ENCODE measurements at regions not wholly inside any gene's neighbourhood (a gene's known extent, or its start where the extent isn't known, plus 50 kb on each side); places are given as distances from the start of the nearest gene placed in this dataset.

DNA sequence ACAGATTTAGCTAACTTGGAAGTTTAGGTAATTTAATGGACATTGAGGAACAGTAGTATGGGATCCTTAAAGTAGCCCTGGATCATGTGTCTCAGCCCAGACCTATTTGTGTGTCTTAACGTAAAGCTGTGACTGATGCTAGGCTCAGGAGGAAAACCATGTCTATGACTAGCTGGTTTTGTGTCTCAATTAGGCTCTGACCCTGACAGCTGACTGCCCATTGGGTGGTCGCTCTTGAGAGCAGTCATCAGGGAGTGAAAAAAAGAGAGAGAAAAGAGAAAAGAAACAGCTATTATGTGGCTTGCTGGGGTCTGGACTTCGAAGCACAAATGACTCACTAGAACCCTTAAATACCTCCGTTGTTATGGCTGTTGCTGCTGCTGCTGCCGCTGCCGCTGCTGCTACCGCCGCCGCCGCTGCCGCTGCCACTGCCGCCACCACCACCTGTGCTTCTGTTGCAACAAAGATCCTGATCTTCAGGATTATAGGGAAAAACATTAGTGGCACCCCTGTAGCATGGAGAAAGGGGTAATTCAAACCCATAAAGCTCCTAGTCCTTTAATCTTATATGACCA, 70.7 kb downstream of the GSPT2 start:
- Histone ChIP-seq H3K4ac (ENCODE audit: low read depth in 1 of 2, low read length in 2 of 2) (no peak overlapping the region), H4K8ac (ENCODE audit: low read length) (no peak overlapping the region), H2AK5ac (ENCODE audit: low read length, severe bottlenecking) (no peak overlapping the region), H2AFZ (ENCODE audit: low read depth, low read length) (no peak overlapping the region), H3K4me3 (ENCODE audit: insufficient read depth in 1 of 2, low read depth in 1 of 2, low read length in 2 of 2) (no peak overlapping the region), H3K4me1 (ENCODE audit: control insufficient read depth, insufficient read depth, low read depth, low read length) (no peaks in the 10 kb centered on the region), H3K18ac (ENCODE audit: low read depth in 1 of 2, low read length in 2 of 2) (no peak overlapping the region), H3K4me2 (ENCODE audit: low read length, poor library complexity, severe bottlenecking) (no peak overlapping the region), H3K27me3 (ENCODE audit: control insufficient read depth in 1 of 2, insufficient read depth in 1 of 2, low read length in 2 of 2) (no peaks in the 10 kb centered on the region), H3K9me3 (ENCODE audit: control insufficient read depth, low read length) (no peaks in the 10 kb centered on the region), H3K27ac (ENCODE audit: low read length, poor library complexity, severe bottlenecking) (no peak overlapping the region), H3K14ac (ENCODE audit: low read length in 2 of 2) (no peak overlapping the region), H4K91ac (ENCODE audit: low read length) (no peak overlapping the region), H3K36me3 (ENCODE audit: control insufficient read depth in 1 of 2, insufficient read depth in 2 of 2, low read depth in 1 of 2, low read length in 2 of 2) (no peaks in the 10 kb centered on the region), H2BK15ac (ENCODE audit: low read depth, poor library complexity, severe bottlenecking) (no peak overlapping the region), H3K79me1 (replicated peaks; ENCODE audit: low read length, poor library complexity, severe bottlenecking) (peaks cover 4% of the 10 kb centered on the region), H2BK120ac (ENCODE audit: low read depth, low read length) (no peak overlapping the region), H3K9ac (ENCODE audit: low read length) (no peak overlapping the region), H2BK5ac (ENCODE audit: low read depth, low read length, poor library complexity, severe bottlenecking) (no peak overlapping the region), H3K23ac (ENCODE audit: low read length in 2 of 2) (no peak overlapping the region), H2BK12ac (ENCODE audit: low read length in 2 of 2) (no peak overlapping the region)
- WGBS, result 96% methylated on average over 5 of the region's 12 CpGs
- DNase-seq, result no peak

DNA sequence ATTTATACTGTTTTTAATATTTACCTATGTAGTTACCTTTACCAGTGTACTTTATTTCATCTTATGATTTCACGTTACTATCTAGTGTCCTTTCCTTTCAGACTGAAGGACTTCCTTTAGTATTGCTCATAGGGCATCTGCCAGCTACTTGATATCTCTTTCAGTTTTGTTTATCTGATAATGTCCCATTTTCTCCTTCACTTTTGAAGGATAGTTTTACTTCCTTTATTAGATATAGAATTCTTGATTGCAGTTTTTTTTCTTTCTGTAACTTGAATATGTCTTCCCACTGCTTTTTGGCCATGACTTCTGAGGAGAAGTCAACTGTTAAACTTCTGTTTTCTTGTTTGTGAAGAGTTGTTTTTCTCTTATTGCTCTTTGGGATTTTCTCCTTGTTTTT, 69.4 kb upstream of the MAGED1 start:
- no peak overlapping the region for H2BK120ac ChIP-seq (ENCODE audit: low read depth, low read length)
- H3K4me2 ChIP-seq (ENCODE audit: low read length, poor library complexity, severe bottlenecking), result no peak overlapping the region
- H2AK5ac ChIP-seq (ENCODE audit: low read length, severe bottlenecking), result no peak overlapping the region
- no peaks in the 10 kb centered on the region for H3K36me3 ChIP-seq (ENCODE audit: control insufficient read depth in 1 of 2, insufficient read depth in 2 of 2, low read depth in 1 of 2, low read length in 2 of 2)
- H3K9ac ChIP-seq (ENCODE audit: low read length), result no peak overlapping the region
- H3K4me3 ChIP-seq (ENCODE audit: insufficient read depth in 1 of 2, low read depth in 1 of 2, low read length in 2 of 2), result no peak overlapping the region
- H2BK12ac ChIP-seq (ENCODE audit: low read length in 2 of 2), result no peak overlapping the region
- no peak overlapping the region for H3K14ac ChIP-seq (ENCODE audit: low read length in 2 of 2)
- H2BK5ac ChIP-seq (ENCODE audit: low read depth, low read length, poor library complexity, severe bottlenecking), result no peak overlapping the region
- no CpG with 5 or more reads among the region's 1 CpG for WGBS
- H3K4ac ChIP-seq (ENCODE audit: low read depth in 1 of 2, low read length in 2 of 2), result no peak overlapping the region
- H3K79me1 ChIP-seq (replicated peaks; ENCODE audit: low read length, poor library complexity, severe bottlenecking), result peaks cover under 1% of the 10 kb centered on the region
- no peak overlapping the region for H3K23ac ChIP-seq (ENCODE audit: low read length in 2 of 2)
- peaks cover 0 to 2% of the 10 kb centered on the region in 2 experiments for H3K27me3 ChIP-seq (ENCODE audit: control insufficient read depth in 1 of 2, insufficient read depth in 1 of 2, low read length in 2 of 2)
- no peak overlapping the region for H2AFZ ChIP-seq (ENCODE audit: low read depth, low read length)
- H4K8ac ChIP-seq (ENCODE audit: low read length), result no peak overlapping the region
- DNase-seq, result no peak
- no peak overlapping the region for H3K18ac ChIP-seq (ENCODE audit: low read depth in 1 of 2, low read length in 2 of 2)
- no peaks in the 10 kb centered on the region for H3K9me3 ChIP-seq (ENCODE audit: control insufficient read depth, low read length)
- H4K91ac ChIP-seq (ENCODE audit: low read length), result no peak overlapping the region
- no peak overlapping the region for H2BK15ac ChIP-seq (ENCODE audit: low read depth, poor library complexity, severe bottlenecking)
- H3K27ac ChIP-seq (ENCODE audit: low read length, poor library complexity, severe bottlenecking), result no peak overlapping the region
- H3K4me1 ChIP-seq (ENCODE audit: control insufficient read depth, insufficient read depth, low read depth, low read length), result no peaks in the 10 kb centered on the region

DNA sequence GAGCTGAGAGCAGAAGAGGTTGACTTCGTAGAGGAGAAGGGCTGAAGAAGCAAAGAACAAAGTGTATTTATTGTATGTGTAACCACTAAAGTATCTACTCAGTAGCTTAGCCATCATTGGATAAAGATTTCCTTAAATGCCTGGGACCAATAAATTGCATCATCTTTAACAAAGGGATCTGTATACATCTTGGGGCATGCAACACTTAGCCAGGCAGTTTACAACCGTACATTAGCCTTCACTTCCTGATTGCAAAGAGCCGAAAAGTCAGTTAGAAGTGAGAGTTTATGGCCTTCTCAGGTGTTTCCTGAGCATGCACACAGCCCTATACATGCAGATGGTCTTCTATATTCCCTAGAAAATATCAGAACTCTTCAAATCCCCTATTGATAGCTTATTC, 68.0 kb upstream of the MAGED1 start:
- H3K14ac ChIP-seq (ENCODE audit: low read length in 2 of 2), result no peak overlapping the region
- 8% methylated on average over 2 of the region's 3 CpGs for WGBS
- H2BK15ac ChIP-seq (ENCODE audit: low read depth, poor library complexity, severe bottlenecking), result no peak overlapping the region
- H4K91ac ChIP-seq (ENCODE audit: low read length), result no peak overlapping the region
- no peak overlapping the region for H3K4me3 ChIP-seq (ENCODE audit: insufficient read depth in 1 of 2, low read depth in 1 of 2, low read length in 2 of 2)
- no peaks in the 10 kb centered on the region for H3K4me1 ChIP-seq (ENCODE audit: control insufficient read depth, insufficient read depth, low read depth, low read length)
- H3K36me3 ChIP-seq (ENCODE audit: control insufficient read depth in 1 of 2, insufficient read depth in 2 of 2, low read depth in 1 of 2, low read length in 2 of 2), result no peaks in the 10 kb centered on the region
- no peak overlapping the region for H2AFZ ChIP-seq (ENCODE audit: low read depth, low read length)
- no peak overlapping the region for H2BK5ac ChIP-seq (ENCODE audit: low read depth, low read length, poor library complexity, severe bottlenecking)
- H3K27me3 ChIP-seq (ENCODE audit: control insufficient read depth in 1 of 2, insufficient read depth in 1 of 2, low read length in 2 of 2), result peaks cover 0 to 2% of the 10 kb centered on the region in 2 experiments
- H3K9me3 ChIP-seq (ENCODE audit: control insufficient read depth, low read length), result no peaks in the 10 kb centered on the region
- no peak overlapping the region for H4K8ac ChIP-seq (ENCODE audit: low read length)
- H2AK5ac ChIP-seq (ENCODE audit: low read length, severe bottlenecking), result no peak overlapping the region
- H2BK12ac ChIP-seq (ENCODE audit: low read length in 2 of 2), result no peak overlapping the region
- no peak overlapping the region for H2BK120ac ChIP-seq (ENCODE audit: low read depth, low read length)
- H3K27ac ChIP-seq (ENCODE audit: low read length, poor library complexity, severe bottlenecking), result no peak overlapping the region
- H3K4me2 ChIP-seq (ENCODE audit: low read length, poor library complexity, severe bottlenecking), result no peak overlapping the region
- no peak overlapping the region for H3K18ac ChIP-seq (ENCODE audit: low read depth in 1 of 2, low read length in 2 of 2)
- H3K9ac ChIP-seq (ENCODE audit: low read length), result no peak overlapping the region
- no peak overlapping the region for H3K4ac ChIP-seq (ENCODE audit: low read depth in 1 of 2, low read length in 2 of 2)
- peak; percentile 43 for DNase-seq
- no peak overlapping the region for H3K23ac ChIP-seq (ENCODE audit: low read length in 2 of 2)
- no peaks in the 10 kb centered on the region for H3K79me1 ChIP-seq (replicated peaks; ENCODE audit: low read length, poor library complexity, severe bottlenecking)

- Histone ChIP-seq H2BK12ac (ENCODE audit: low read length in 2 of 2) (no peak overlapping the region), H3K9ac (ENCODE audit: low read length) (no peak overlapping the region), H3K18ac (ENCODE audit: low read depth in 1 of 2, low read length in 2 of 2) (no peak overlapping the region), H2AK5ac (ENCODE audit: low read length, severe bottlenecking) (no peak overlapping the region), H2BK15ac (ENCODE audit: low read depth, poor library complexity, severe bottlenecking) (no peak overlapping the region), H3K27me3 (ENCODE audit: control insufficient read depth in 1 of 2, insufficient read depth in 1 of 2, low read length in 2 of 2) (no peaks in the 10 kb centered on the region), H2AFZ (ENCODE audit: low read depth, low read length) (no peak overlapping the region), H3K4me2 (ENCODE audit: low read length, poor library complexity, severe bottlenecking) (no peak overlapping the region), H3K9me3 (ENCODE audit: control insufficient read depth, low read length) (no peaks in the 10 kb centered on the region), H2BK5ac (ENCODE audit: low read depth, low read length, poor library complexity, severe bottlenecking) (no peak overlapping the region), H3K36me3 (ENCODE audit: control insufficient read depth in 1 of 2, insufficient read depth in 2 of 2, low read depth in 1 of 2, low read length in 2 of 2) (no peaks in the 10 kb centered on the region), H3K14ac (ENCODE audit: low read length in 2 of 2) (no peak overlapping the region), H4K8ac (ENCODE audit: low read length) (no peak overlapping the region), H3K4ac (ENCODE audit: low read depth in 1 of 2, low read length in 2 of 2) (no peak overlapping the region), H3K23ac (ENCODE audit: low read length in 2 of 2) (no peak overlapping the region), H3K79me1 (replicated peaks; ENCODE audit: low read length, poor library complexity, severe bottlenecking) (peaks cover 2% of the 10 kb centered on the region), H2BK120ac (ENCODE audit: low read depth, low read length) (no peak overlapping the region), H3K4me1 (ENCODE audit: control insufficient read depth, insufficient read depth, low read depth, low read length) (no peaks in the 10 kb centered on the region), H3K4me3 (ENCODE audit: insufficient read depth in 1 of 2, low read depth in 1 of 2, low read length in 2 of 2) (no peak overlapping the region), H4K91ac (ENCODE audit: low read length) (no peak overlapping the region), H3K27ac (ENCODE audit: low read length, poor library complexity, severe bottlenecking) (no peak overlapping the region)
- DNase-seq, result no peak
- WGBS, result 90% methylated on average over 1 of the region's 1 CpG
Measured at GRCh38 chrX:51834076-51834475, 59.3 kb upstream of the MAGED1 start.

Data from mesenchymal stem cell (in vitro differentiated cells and primary cell).